ENCODE measurements at regions not wholly inside any gene's neighbourhood (a gene's known extent, or its start where the extent isn't known, plus 50 kb on each side); places are given as distances from the start of the nearest gene placed in this dataset.

- H3F3A ChIP-seq (ENCODE audit: insufficient read depth): no peaks in the 10 kb centered on the region
- H3K4me2 ChIP-seq (ENCODE audit: low read depth, low read length, poor library complexity, severe bottlenecking): no peak overlapping the region
- H3K27ac ChIP-seq (ENCODE audit: low read depth, low read length): no peak overlapping the region
- H3K79me2 ChIP-seq (ENCODE audit: insufficient read depth, low read length): no peaks in the 10 kb centered on the region
- no peak overlapping the region for H2AFZ ChIP-seq (ENCODE audit: low read depth, low read length, severe bottlenecking)
- H3K9ac ChIP-seq (ENCODE audit: low read length): no peak overlapping the region
- H3K4me3 ChIP-seq (ENCODE audit: insufficient read depth, low read length, poor library complexity, severe bottlenecking): no peak overlapping the region
- H3K36me3 ChIP-seq (ENCODE audit: low read length): no peaks in the 10 kb centered on the region
- no peaks in the 10 kb centered on the region for H3K9me2 ChIP-seq (replicated peaks; ENCODE audit: insufficient read depth, low read length)
- H3K27me3 ChIP-seq (ENCODE audit: low read length): no peaks in the 10 kb centered on the region
- no peaks in the 10 kb centered on the region for H4K20me1 ChIP-seq (ENCODE audit: low read depth, low read length)
- TF ChIP-seq CTCF (IDR thresholded peaks at IDR 0.05; ENCODE audit: insufficient read depth, low read length, poor library complexity, severe bottlenecking) (no peak), EZH2phosphoT487 (conservative IDR thresholded peaks at IDR 0.05; ENCODE audit: low read length) (no peak)
- H3K9me3 ChIP-seq (ENCODE audit: insufficient read depth, low read length): no peaks in the 10 kb centered on the region
These were observed 327.3 kb downstream of the RWDD3 start for GRCh38 chr1:95561346-95561745.

GRCh38 chr1:95562230-95562629 is 328.2 kb downstream of the RWDD3 start:
- Histone ChIP-seq H4K20me1 (ENCODE audit: low read depth, low read length) (no peaks in the 10 kb centered on the region), H3K27me3 (ENCODE audit: low read length) (no peaks in the 10 kb centered on the region), H3K4me3 (ENCODE audit: insufficient read depth, low read length, poor library complexity, severe bottlenecking) (no peak overlapping the region), H3K9me2 (replicated peaks; ENCODE audit: insufficient read depth, low read length) (no peaks in the 10 kb centered on the region), H3K9me3 (ENCODE audit: insufficient read depth, low read length) (no peaks in the 10 kb centered on the region), H3K79me2 (ENCODE audit: insufficient read depth, low read length) (no peaks in the 10 kb centered on the region), H2AFZ (ENCODE audit: low read depth, low read length, severe bottlenecking) (no peak overlapping the region), H3K27ac (ENCODE audit: low read depth, low read length) (no peak overlapping the region), H3K36me3 (ENCODE audit: low read length) (no peaks in the 10 kb centered on the region), H3K4me2 (ENCODE audit: low read depth, low read length, poor library complexity, severe bottlenecking) (no peak overlapping the region), H3K9ac (ENCODE audit: low read length) (no peak overlapping the region), H3F3A (ENCODE audit: insufficient read depth) (no peaks in the 10 kb centered on the region)
- TF ChIP-seq EZH2phosphoT487 (conservative IDR thresholded peaks at IDR 0.05; ENCODE audit: low read length): no peak
- no peak for TF ChIP-seq CTCF (IDR thresholded peaks at IDR 0.05; ENCODE audit: insufficient read depth, low read length, poor library complexity, severe bottlenecking)

- no peak for TF ChIP-seq CTCF (IDR thresholded peaks at IDR 0.05; ENCODE audit: insufficient read depth, low read length, poor library complexity, severe bottlenecking)
- no peaks in the 10 kb centered on the region for H3K36me3 ChIP-seq (ENCODE audit: low read length)
- H3K9ac ChIP-seq (ENCODE audit: low read length): no peak overlapping the region
- H3K9me2 ChIP-seq (replicated peaks; ENCODE audit: insufficient read depth, low read length): no peaks in the 10 kb centered on the region
- no peaks in the 10 kb centered on the region for H3F3A ChIP-seq (ENCODE audit: insufficient read depth)
- no peak overlapping the region for H3K4me2 ChIP-seq (ENCODE audit: low read depth, low read length, poor library complexity, severe bottlenecking)
- no peaks in the 10 kb centered on the region for H4K20me1 ChIP-seq (ENCODE audit: low read depth, low read length)
- H3K4me3 ChIP-seq (ENCODE audit: insufficient read depth, low read length, poor library complexity, severe bottlenecking): no peak overlapping the region
- no peaks in the 10 kb centered on the region for H3K27me3 ChIP-seq (ENCODE audit: low read length)
- H3K79me2 ChIP-seq (ENCODE audit: insufficient read depth, low read length): no peaks in the 10 kb centered on the region
- H2AFZ ChIP-seq (ENCODE audit: low read depth, low read length, severe bottlenecking): no peak overlapping the region
- no peaks in the 10 kb centered on the region for H3K9me3 ChIP-seq (ENCODE audit: insufficient read depth, low read length)
- no peak overlapping the region for H3K27ac ChIP-seq (ENCODE audit: low read depth, low read length)
These were observed 338.0 kb downstream of the RWDD3 start for GRCh38 chr1:95572002-95572401.

- Histone ChIP-seq H3K9ac (ENCODE audit: low read length) (no peak overlapping the region), H3K4me3 (ENCODE audit: insufficient read depth, low read length, poor library complexity, severe bottlenecking) (no peak overlapping the region), H3K4me2 (ENCODE audit: low read depth, low read length, poor library complexity, severe bottlenecking) (no peak overlapping the region), H3K27me3 (ENCODE audit: low read length) (no peaks in the 10 kb centered on the region), H3K27ac (ENCODE audit: low read depth, low read length) (no peak overlapping the region), H4K20me1 (ENCODE audit: low read depth, low read length) (no peaks in the 10 kb centered on the region), H3K9me3 (ENCODE audit: insufficient read depth, low read length) (no peaks in the 10 kb centered on the region), H2AFZ (ENCODE audit: low read depth, low read length, severe bottlenecking) (no peak overlapping the region), H3K79me2 (ENCODE audit: insufficient read depth, low read length) (no peaks in the 10 kb centered on the region), H3F3A (ENCODE audit: insufficient read depth) (no peaks in the 10 kb centered on the region), H3K9me2 (replicated peaks; ENCODE audit: insufficient read depth, low read length) (no peaks in the 10 kb centered on the region), H3K36me3 (ENCODE audit: low read length) (no peaks in the 10 kb centered on the region)
- TF ChIP-seq CTCF (IDR thresholded peaks at IDR 0.05; ENCODE audit: insufficient read depth, low read length, poor library complexity, severe bottlenecking) (no peak), EZH2phosphoT487 (conservative IDR thresholded peaks at IDR 0.05; ENCODE audit: low read length) (no peak)
These were observed 339.0 kb downstream of the RWDD3 start for GRCh38 chr1:95572962-95573361.
